GM18951 (cell line): ENCODE measurements at regions not wholly inside any gene's neighbourhood (a gene's known extent, or its start where the extent isn't known, plus 50 kb on each side); places are given as distances from the start of the nearest gene placed in this dataset.

ENCODE experiments used
- POLR2A ChIP-seq: IDR thresholded peaks from 4 replicates; pipeline ENCODE4 v1.6.1; 2011; ENCODE audit warnings: mild to moderate bottlenecking; ENCODE audit not compliant: insufficient read length, insufficient read depth; ENCODE audit errors: extremely low read depth
- in situ Hi-C: fragments of 300-500 bp; cut with MboI; formaldehyde crosslinking; loops from one replicate; pipeline ENCODE4 v1.12.0; 2022; ENCODE audit warnings: low sequenced_read_pairs, mixed read lengths, inconsistent platforms; ENCODE audit not compliant: unreplicated experiment

- no peak for TF ChIP-seq POLR2A
- in situ Hi-C loops = no loop called here
These were observed 241.0 kb downstream of the HNMT start for GRCh38 chr2:138205281-138205680.

GRCh38 chr2:138207074-138207930 is 243.0 kb downstream of the HNMT start:
- TF ChIP-seq POLR2A = no peak
- in situ Hi-C loops = no loop called here

DNA sequence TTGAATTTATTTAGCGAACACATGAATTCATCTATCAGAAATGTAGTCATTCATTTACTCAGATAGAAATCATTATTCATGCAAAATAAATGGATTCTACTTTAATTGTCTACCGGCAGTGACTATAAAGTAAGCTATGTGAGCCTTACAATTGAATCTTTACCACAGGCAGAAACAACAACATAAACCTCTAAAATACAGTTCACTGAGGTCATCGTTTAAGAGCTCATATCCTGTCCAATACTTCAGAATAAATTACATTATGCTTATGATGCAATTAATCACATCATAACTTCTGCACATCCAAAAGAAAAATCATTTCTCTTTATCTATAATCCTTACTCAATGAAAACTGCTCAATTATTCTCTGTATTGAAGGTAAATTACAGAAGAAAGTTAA is 244.7 kb downstream of the HNMT start:
- no peak for TF ChIP-seq POLR2A
- in situ Hi-C loops = no loop called here

- TF ChIP-seq POLR2A = no peak
- in situ Hi-C loops = no loop called here
These were observed 246.2 kb downstream of the HNMT start for GRCh38 chr2:138210487-138210886.

DNA sequence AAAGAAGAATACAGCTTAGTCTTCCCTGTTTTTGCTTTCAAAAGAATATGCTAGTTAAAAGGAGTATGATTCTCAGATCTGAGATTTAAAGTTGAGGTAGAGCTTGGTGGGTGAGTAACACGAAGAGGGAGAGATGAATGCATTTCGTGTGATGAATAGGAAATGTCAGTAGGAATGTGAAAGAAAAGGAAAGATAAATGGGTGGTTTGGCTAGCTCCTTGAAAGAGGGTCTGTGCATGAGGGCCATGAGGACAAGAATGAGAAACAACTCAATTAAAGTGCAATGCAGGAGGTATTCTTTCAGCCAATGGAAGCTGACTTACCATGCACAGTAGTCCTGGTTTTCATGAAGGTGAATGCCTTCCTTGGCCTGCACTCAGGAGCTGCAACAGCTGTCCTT is 248.2 kb downstream of the HNMT start:
- no peak for TF ChIP-seq POLR2A
- in situ Hi-C loops = no loop called here

DNA sequence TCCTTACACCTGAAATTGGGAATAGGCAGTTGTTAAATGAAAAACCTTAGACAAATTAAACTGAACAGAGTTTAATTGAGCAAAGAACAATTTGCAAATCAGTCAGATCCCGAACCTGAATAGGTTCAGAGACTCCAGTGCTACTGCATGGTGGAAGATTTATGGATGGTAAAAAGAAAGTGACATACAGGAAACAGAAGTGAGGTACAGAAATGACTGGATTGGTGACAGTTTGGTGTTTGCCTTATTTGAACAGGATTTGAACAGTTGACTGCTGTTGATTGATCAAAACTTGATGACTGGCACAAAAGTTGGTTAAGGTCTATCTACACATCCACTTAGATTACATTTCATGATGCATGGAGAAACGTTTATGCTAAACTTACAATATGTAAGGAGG is 248.8 kb downstream of the HNMT start:
- in situ Hi-C loops = no loop called here
- no peak for TF ChIP-seq POLR2A

DNA sequence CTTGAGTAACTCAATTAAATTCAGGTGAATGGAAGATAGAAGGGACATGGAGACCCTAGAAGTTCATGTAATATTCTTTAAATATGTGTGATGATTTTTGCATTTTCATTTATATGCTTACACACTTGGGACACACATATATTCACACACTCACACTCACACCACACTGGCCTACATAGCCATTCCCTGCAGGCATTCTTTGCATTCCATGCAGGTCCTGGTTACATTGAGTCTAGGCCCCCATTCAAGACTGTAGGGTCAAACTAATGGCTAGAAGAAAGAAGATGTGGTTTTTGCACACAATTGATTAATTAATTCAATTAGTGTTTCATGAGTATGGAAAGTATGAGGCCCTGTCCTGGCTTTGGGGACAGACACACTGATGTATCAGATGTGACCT is 249.4 kb downstream of the HNMT start:
- in situ Hi-C loops = no loop called here

GRCh38 chr2:138215958-138216357 is 251.7 kb downstream of the HNMT start:
- in situ Hi-C loops = no loop called here
- no peak for TF ChIP-seq POLR2A

More for the DNA sequence above, 249.4 kb downstream of the HNMT start:
- no peak for TF ChIP-seq POLR2A

- in situ Hi-C loops = no loop called here
- no peak for TF ChIP-seq POLR2A
These were observed 253.7 kb downstream of the HNMT start for GRCh38 chr2:138217975-138218374.

GRCh38 chr2:138218397-138218796 is 254.1 kb downstream of the HNMT start:
- in situ Hi-C loops = no loop called here
- TF ChIP-seq POLR2A = no peak

- TF ChIP-seq POLR2A = no peak
- in situ Hi-C loops = no loop called here
These were observed 255.7 kb downstream of the HNMT start for GRCh38 chr2:138219961-138220360.

GRCh38 chr2:138221358-138221757 is 257.1 kb downstream of the HNMT start:
- no peak for TF ChIP-seq POLR2A
- in situ Hi-C loops = no loop called here

- in situ Hi-C loops = no loop called here
- no peak for TF ChIP-seq POLR2A
These were observed 259.0 kb downstream of the HNMT start for GRCh38 chr2:138223319-138223718.

- in situ Hi-C loops = no loop called here
- TF ChIP-seq POLR2A = no peak
These were observed 262.9 kb downstream of the HNMT start for GRCh38 chr2:138227195-138227594.

GRCh38 chr2:138228101-138228500 is 263.8 kb downstream of the HNMT start:
- no peak for TF ChIP-seq POLR2A
- in situ Hi-C loops = no loop called here

DNA sequence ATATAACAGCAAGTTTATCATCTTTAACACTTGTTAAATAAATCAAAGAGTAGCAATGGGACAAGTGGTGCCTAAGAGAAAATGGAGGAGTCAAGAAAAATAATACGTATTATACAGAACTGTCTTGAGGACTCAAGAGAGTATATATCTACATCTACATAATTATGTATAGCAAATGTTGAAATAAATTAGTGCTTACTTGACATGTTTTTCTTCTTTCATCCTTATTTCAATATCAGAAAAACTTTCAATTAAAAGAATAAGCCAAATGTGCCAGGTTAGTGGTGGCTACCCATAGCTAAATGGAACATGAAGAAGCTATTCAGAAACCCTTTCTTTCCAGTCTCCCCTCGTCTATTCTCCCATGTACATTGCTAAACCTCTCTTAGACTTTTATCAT is 267.3 kb upstream of the SPOPL start:
- no peak for TF ChIP-seq POLR2A
- in situ Hi-C loops = no loop called here
